ENCODE measurements at regions not wholly inside any gene's neighbourhood (a gene's known extent, or its start where the extent isn't known, plus 50 kb on each side); places are given as distances from the start of the nearest gene placed in this dataset.
"Not testable (repeated sequence)": the region's sequence is repeated elsewhere in the genome, so short reads cannot be mapped to it uniquely, and the experiment has no call there.

GRCh38 chr3:162729686-162730085 lies 1233.1 kb downstream of the OTOL1 start:
- TF ChIP-seq CTCF (IDR thresholded peaks at IDR 0.05; ENCODE audit: insufficient read depth, low read length, poor library complexity, severe bottlenecking) = no peak
- Histone ChIP-seq H3K4me3 (ENCODE audit: low read depth, low read length) (no peak overlapping the region), H3K36me3 (ENCODE audit: control insufficient read depth, insufficient read depth, low read length) (no peaks in the 10 kb centered on the region), H3K27me3 (ENCODE audit: control insufficient read depth, insufficient read depth, low read length) (no peaks in the 10 kb centered on the region)
- DNase-seq (ENCODE audit: low read depth) = no peak

GRCh38 chr3:162731961-162732360 lies 1235.4 kb downstream of the OTOL1 start:
- H3K36me3 ChIP-seq (ENCODE audit: control insufficient read depth, insufficient read depth, low read length); H3K4me3 ChIP-seq (ENCODE audit: low read depth, low read length); H3K27me3 ChIP-seq (ENCODE audit: control insufficient read depth, insufficient read depth, low read length); DNase-seq (ENCODE audit: low read depth): not testable (repeated sequence)

- no peak for TF ChIP-seq CTCF (IDR thresholded peaks at IDR 0.05; ENCODE audit: insufficient read depth, low read length, poor library complexity, severe bottlenecking)
Observed at GRCh38 chr3:162738784-162739183, 1242.2 kb downstream of the OTOL1 start.

GRCh38 chr3:162740941-162741596 lies 1244.5 kb downstream of the OTOL1 start:
- Histone ChIP-seq H3K36me3 (ENCODE audit: control insufficient read depth, insufficient read depth, low read length) (no peaks in the 10 kb centered on the region), H3K4me3 (ENCODE audit: low read depth, low read length) (no peak overlapping the region), H3K27me3 (ENCODE audit: control insufficient read depth, insufficient read depth, low read length) (no peaks in the 10 kb centered on the region)
- DNase-seq (ENCODE audit: low read depth) = no peak
- TF ChIP-seq CTCF (IDR thresholded peaks at IDR 0.05; ENCODE audit: insufficient read depth, low read length, poor library complexity, severe bottlenecking) = no peak

More at GRCh38 chr3:162738784-162739183, 1242.2 kb downstream of the OTOL1 start:
- no peak overlapping the region for H3K4me3 ChIP-seq (ENCODE audit: low read depth, low read length)
- no peak for DNase-seq (ENCODE audit: low read depth)
- no peaks in the 10 kb centered on the region for H3K27me3 ChIP-seq (ENCODE audit: control insufficient read depth, insufficient read depth, low read length)
- no peaks in the 10 kb centered on the region for H3K36me3 ChIP-seq (ENCODE audit: control insufficient read depth, insufficient read depth, low read length)

GRCh38 chr3:162742159-162742717 lies 1245.6 kb downstream of the OTOL1 start:
- H3K4me3 ChIP-seq (ENCODE audit: low read depth, low read length) = no peak overlapping the region
- no peak for TF ChIP-seq CTCF (IDR thresholded peaks at IDR 0.05; ENCODE audit: insufficient read depth, low read length, poor library complexity, severe bottlenecking)

GRCh38 chr3:162743091-162743490 lies 1246.5 kb downstream of the OTOL1 start:
- Histone ChIP-seq H3K27me3 (ENCODE audit: control insufficient read depth, insufficient read depth, low read length) (no peaks in the 10 kb centered on the region), H3K4me3 (ENCODE audit: low read depth, low read length) (no peak overlapping the region), H3K36me3 (ENCODE audit: control insufficient read depth, insufficient read depth, low read length) (no peaks in the 10 kb centered on the region)
- TF ChIP-seq CTCF (IDR thresholded peaks at IDR 0.05; ENCODE audit: insufficient read depth, low read length, poor library complexity, severe bottlenecking) = no peak
- no peak for DNase-seq (ENCODE audit: low read depth)

More at GRCh38 chr3:162742159-162742717, 1245.6 kb downstream of the OTOL1 start:
- H3K36me3 ChIP-seq (ENCODE audit: control insufficient read depth, insufficient read depth, low read length) = no peaks in the 10 kb centered on the region
- no peak for DNase-seq (ENCODE audit: low read depth)
- no peaks in the 10 kb centered on the region for H3K27me3 ChIP-seq (ENCODE audit: control insufficient read depth, insufficient read depth, low read length)
